Brain microvascular endothelial cell (primary cell): ENCODE measurements at regions not wholly inside any gene's neighbourhood (a gene's known extent, or its start where the extent isn't known, plus 50 kb on each side); places are given as distances from the start of the nearest gene placed in this dataset.
"Not testable (repeated sequence)": the region's sequence is repeated elsewhere in the genome, so short reads cannot be mapped to it uniquely, and the experiment has no call there.

Experiments used
- DNase-seq: peaks from one replicate; pipeline ENCODE4 v3.0.0-alpha.2; 2020
- H3K27ac ChIP-seq: fragments of 250-450 bp; sonication (Bioruptor Pico); 2 replicates; pipeline ENCODE4 v1.5.1; 2020; ENCODE audit warnings: mild to moderate bottlenecking, moderate library complexity
- H3K27me3 ChIP-seq: fragments of 250-450 bp; sonication (Bioruptor Pico); replicated peaks from 2 replicates; pipeline ENCODE4 v1.5.1; 2020; ENCODE audit warnings: mild to moderate bottlenecking
- H3K36me3 ChIP-seq: fragments of 250-450 bp; sonication (Bioruptor Pico); replicated peaks from 2 replicates; pipeline ENCODE4 v1.5.1; 2020; ENCODE audit warnings: mild to moderate bottlenecking
- H3K4me3 ChIP-seq: 2 replicates; pipeline ENCODE4 v1.5.1; 2011; ENCODE audit warnings: low read depth, mild to moderate bottlenecking, control low read depth, low read length, moderate library complexity
- in situ Hi-C: cut with HindIII; loops from 2 replicates; pipeline ENCODE4 v1.10.0; 2017; ENCODE audit warnings: low sequenced_read_pairs, low pct_ligation_motif_present
- TF ChIP-seq, protein P1 (sequence below): IDR thresholded peaks from 2 replicates; pipeline ENCODE4 v1.5.1; 2011; ENCODE audit warnings: low read depth, mild to moderate bottlenecking, moderate library complexity, low read length, control low read depth, inconsistent platforms; ENCODE audit errors: missing control alignments

DNA sequence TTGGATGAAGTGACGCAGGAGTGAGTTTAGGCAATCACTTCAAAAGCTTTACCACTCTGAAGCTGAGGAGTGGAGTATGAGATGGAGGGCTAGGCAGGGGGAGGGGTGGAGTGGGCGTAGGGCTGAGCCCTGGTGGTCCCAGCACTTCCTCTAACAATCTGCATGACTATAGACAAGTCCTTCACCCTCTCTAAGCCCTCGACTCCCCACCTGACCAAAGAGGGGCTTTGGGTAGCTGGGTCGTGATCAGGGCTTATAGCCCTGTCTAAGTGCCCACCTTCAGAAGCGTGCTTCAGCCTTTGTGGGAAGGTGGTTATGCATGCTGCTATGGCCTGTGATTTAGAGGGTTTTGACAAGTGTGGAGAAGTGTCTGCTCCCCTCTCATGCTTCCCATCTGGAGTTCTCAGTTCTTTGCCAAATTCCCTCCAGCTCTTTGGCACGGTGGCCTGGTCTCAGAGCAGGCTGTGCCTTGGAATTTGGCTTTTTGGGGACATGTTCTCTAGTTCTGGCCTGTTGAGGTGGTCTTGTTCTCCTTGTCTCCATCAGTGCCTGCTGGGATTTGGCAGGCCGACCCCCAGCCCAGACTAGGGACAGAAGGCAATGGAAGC is 53.0 kb downstream of the ACTBL2 start:
- in situ Hi-C loops, result no loop called here
- H3K4me3 ChIP-seq, result no peak overlapping the region
- no peaks in the 10 kb centered on the region for H3K36me3 ChIP-seq
- TF ChIP-seq, protein P1, sequence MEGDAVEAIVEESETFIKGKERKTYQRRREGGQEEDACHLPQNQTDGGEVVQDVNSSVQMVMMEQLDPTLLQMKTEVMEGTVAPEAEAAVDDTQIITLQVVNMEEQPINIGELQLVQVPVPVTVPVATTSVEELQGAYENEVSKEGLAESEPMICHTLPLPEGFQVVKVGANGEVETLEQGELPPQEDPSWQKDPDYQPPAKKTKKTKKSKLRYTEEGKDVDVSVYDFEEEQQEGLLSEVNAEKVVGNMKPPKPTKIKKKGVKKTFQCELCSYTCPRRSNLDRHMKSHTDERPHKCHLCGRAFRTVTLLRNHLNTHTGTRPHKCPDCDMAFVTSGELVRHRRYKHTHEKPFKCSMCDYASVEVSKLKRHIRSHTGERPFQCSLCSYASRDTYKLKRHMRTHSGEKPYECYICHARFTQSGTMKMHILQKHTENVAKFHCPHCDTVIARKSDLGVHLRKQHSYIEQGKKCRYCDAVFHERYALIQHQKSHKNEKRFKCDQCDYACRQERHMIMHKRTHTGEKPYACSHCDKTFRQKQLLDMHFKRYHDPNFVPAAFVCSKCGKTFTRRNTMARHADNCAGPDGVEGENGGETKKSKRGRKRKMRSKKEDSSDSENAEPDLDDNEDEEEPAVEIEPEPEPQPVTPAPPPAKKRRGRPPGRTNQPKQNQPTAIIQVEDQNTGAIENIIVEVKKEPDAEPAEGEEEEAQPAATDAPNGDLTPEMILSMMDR, result no peak
- no peaks in the 10 kb centered on the region for H3K27me3 ChIP-seq
- no peak for DNase-seq
- no peak overlapping the region for H3K27ac ChIP-seq

GRCh38 chr5:57429021-57429420 is 53.6 kb downstream of the ACTBL2 start:
- H3K36me3 ChIP-seq, in situ Hi-C loops, H3K27me3 ChIP-seq, H3K4me3 ChIP-seq, H3K27ac ChIP-seq, DNase-seq: not testable (repeated sequence)

- H3K27me3 ChIP-seq, result no peaks in the 10 kb centered on the region
- H3K36me3 ChIP-seq, result no peaks in the 10 kb centered on the region
- H3K4me3 ChIP-seq, result no peak overlapping the region
- no peak for DNase-seq
- in situ Hi-C loops, result no loop called here
- no peak overlapping the region for H3K27ac ChIP-seq
- TF ChIP-seq, protein P1, result no peak
Observed at GRCh38 chr5:57422993-57423392, 59.6 kb downstream of the ACTBL2 start.

DNA sequence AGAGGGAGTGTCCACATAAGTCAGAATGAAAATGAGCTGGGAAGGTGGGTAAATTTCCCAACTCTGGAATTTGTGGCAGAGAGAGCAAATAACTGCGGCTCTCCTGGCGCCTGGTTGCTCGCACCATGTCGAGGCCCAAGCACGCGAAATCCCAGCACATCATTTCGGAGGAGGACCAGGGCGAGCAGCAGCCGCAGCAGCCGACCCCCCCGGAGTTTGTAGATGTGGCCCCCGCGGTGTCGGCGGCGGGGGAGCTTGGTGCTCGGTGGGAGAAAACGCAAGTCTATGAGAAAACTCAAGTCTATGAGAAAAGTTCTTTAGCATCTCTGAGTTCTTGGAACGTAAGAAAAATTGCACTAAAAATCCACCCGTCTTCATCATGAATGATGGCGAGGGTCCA is 60.3 kb downstream of the ACTBL2 start:
- TF ChIP-seq, protein P1, result no peak
- H3K27me3 ChIP-seq, result no peaks in the 10 kb centered on the region
- no peak overlapping the region for H3K27ac ChIP-seq
- H3K4me3 ChIP-seq, result no peak overlapping the region
- in situ Hi-C loops, result no loop called here
- DNase-seq, result no peak
- H3K36me3 ChIP-seq, result no peaks in the 10 kb centered on the region

DNA sequence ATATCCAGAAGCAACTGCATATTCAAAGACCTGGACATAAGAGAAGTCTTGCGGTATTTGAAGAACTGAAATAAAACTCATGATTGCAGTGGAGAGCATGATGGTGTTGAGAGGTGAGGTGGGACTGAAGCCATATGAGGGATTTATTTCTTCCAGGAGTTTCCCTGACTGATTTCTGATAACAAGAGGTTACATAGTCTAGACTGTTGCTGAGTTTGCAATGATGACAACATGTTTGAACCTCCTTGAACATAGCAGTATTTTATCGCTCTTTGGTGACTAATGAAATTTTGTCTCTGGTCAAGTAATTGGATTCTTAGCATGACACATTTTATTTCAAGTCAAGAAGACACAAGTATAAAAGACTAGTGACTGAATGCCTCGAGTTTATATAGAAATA is 61.8 kb downstream of the ACTBL2 start:
- Histone ChIP-seq H3K27ac (no peak overlapping the region), H3K27me3 (no peaks in the 10 kb centered on the region), H3K4me3 (no peak overlapping the region), H3K36me3 (no peaks in the 10 kb centered on the region)
- no peak for DNase-seq
- in situ Hi-C loops, result no loop called here
- TF ChIP-seq, protein P1, result no peak

DNA sequence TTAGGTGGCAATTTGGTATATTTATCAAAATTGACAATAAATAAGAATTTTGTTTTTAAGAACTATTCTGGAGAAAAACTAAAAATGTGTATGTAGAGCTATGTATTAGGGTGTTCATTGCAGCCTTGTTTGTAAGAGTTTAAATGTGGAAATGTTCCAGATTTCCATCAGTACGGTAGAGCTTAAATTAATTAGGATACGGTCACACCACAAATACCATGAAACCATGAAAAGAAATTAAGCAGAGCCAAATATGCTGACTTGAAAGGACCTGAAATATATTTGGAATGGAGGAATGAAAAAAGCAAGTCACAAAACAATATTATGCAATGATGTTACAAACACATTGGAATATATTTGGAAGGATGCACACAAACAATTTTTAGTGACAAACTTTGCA is 64.6 kb downstream of the ACTBL2 start:
- in situ Hi-C loops, result no loop called here
- no peak overlapping the region for H3K27ac ChIP-seq
- TF ChIP-seq, protein P1, result no peak

More for the DNA sequence above, 64.6 kb downstream of the ACTBL2 start:
- Histone ChIP-seq H3K36me3 (no peaks in the 10 kb centered on the region), H3K4me3 (no peak overlapping the region), H3K27me3 (no peaks in the 10 kb centered on the region)
- DNase-seq, result no peak
